NCI-H446 treated with DMSO at 0.1 percent for 48 hours (cell line): ENCODE measurements at regions not wholly inside any gene's neighbourhood (a gene's known extent, or its start where the extent isn't known, plus 50 kb on each side); places are given as distances from the start of the nearest gene placed in this dataset.
A peak's percentile ranks its signal among the peaks of the same experiment; 100 is the strongest.
"Not testable (repeated sequence)": the region's sequence is repeated elsewhere in the genome, so short reads cannot be mapped to it uniquely, and the experiment has no call there.

Source experiments
- DNase-seq: peaks from one replicate; lab custom pipeline; 2025; lab: John Stamatoyannopoulos, UW

GRCh38 chr4:118502967-118503366 is 150.2 kb upstream of the PRSS12 start:
- not testable (repeated sequence) for DNase-seq

GRCh38 chr4:118504927-118505326 is 152.1 kb upstream of the PRSS12 start:
- not testable (repeated sequence) for DNase-seq

- DNase-seq, result not testable (repeated sequence)
These were observed 152.7 kb upstream of the PRSS12 start for GRCh38 chr4:118505491-118505890.

GRCh38 chr4:118512870-118513269 is 160.1 kb upstream of the PRSS12 start:
- DNase-seq, result not testable (repeated sequence)

- DNase-seq, result not testable (repeated sequence)
These were observed 161.5 kb upstream of the PRSS12 start for GRCh38 chr4:118514332-118514731.

GRCh38 chr4:118516107-118516506 is 163.3 kb upstream of the PRSS12 start:
- DNase-seq, result not testable (repeated sequence)

GRCh38 chr4:118530107-118530506 is 155.1 kb upstream of the METTL14 start:
- DNase-seq, result not testable (repeated sequence)

- DNase-seq, result not testable (repeated sequence)
These were observed 153.2 kb upstream of the METTL14 start for GRCh38 chr4:118531947-118532346.

- not testable (repeated sequence) for DNase-seq
These were observed 149.4 kb upstream of the METTL14 start for GRCh38 chr4:118535788-118536187.

- DNase-seq, result peak; percentile 43
These were observed 145.6 kb upstream of the METTL14 start for GRCh38 chr4:118539412-118540077.

- DNase-seq, result not testable (repeated sequence)
These were observed 128.6 kb upstream of the METTL14 start for GRCh38 chr4:118556576-118556975.

GRCh38 chr4:118557298-118557851 is 127.8 kb upstream of the METTL14 start:
- DNase-seq, result peak; percentile 5

- not testable (repeated sequence) for DNase-seq
These were observed 127.0 kb upstream of the METTL14 start for GRCh38 chr4:118558188-118558587.

- not testable (repeated sequence) for DNase-seq
These were observed 123.6 kb upstream of the METTL14 start for GRCh38 chr4:118561559-118561958.

- DNase-seq, result not testable (repeated sequence)
These were observed 119.1 kb upstream of the METTL14 start for GRCh38 chr4:118566003-118566513.

- DNase-seq, result not testable (repeated sequence)
These were observed 112.2 kb upstream of the METTL14 start for GRCh38 chr4:118572991-118573390.

- DNase-seq, result not testable (repeated sequence)
These were observed 110.8 kb upstream of the METTL14 start for GRCh38 chr4:118574251-118574913.

- not testable (repeated sequence) for DNase-seq
These were observed 110.1 kb upstream of the METTL14 start for GRCh38 chr4:118575057-118575456.

GRCh38 chr4:118575726-118576125 is 109.5 kb upstream of the METTL14 start:
- DNase-seq, result not testable (repeated sequence)

GRCh38 chr4:118576709-118577219 is 108.4 kb upstream of the METTL14 start:
- not testable (repeated sequence) for DNase-seq

GRCh38 chr4:118585015-118585414 is 100.2 kb upstream of the METTL14 start:
- DNase-seq, result no peak

- DNase-seq, result no peak
These were observed 98.8 kb upstream of the METTL14 start for GRCh38 chr4:118586357-118586790.
